Naive thymus-derived CD8-positive, alpha-beta T cell (primary cell): ENCODE measurements at regions not wholly inside any gene's neighbourhood (a gene's known extent, or its start where the extent isn't known, plus 50 kb on each side); places are given as distances from the start of the nearest gene placed in this dataset.
A peak's percentile ranks its signal among the peaks of the same experiment; 100 is the strongest.

Source experiments
- ATAC-seq, 2 donors: fragments of 150-1000 bp; cut with Tn5 transposase in 1 of 2; sonication (Bioruptor Pico), chemical (Tn5 transposase) in 1 of 2; 1 replicate in 1 of 2; 2 replicates in 1 of 2; pipeline ENCODE4 v1.10.0; 2021; ENCODE audit warnings: mild to moderate bottlenecking in 2 of 2, moderate library complexity in 2 of 2
- POLR2A ChIA-PET: fragments of 350-600 bp; sonication (Branson Sonifier 250); formaldehyde crosslinking; loops from one replicate; lab custom pipeline; 2021; ENCODE audit warnings: antibody characterized with exemption; lab: Charles Lee
- DNase-seq, 10 donors: peaks; one replicate each; pipeline versions ENCODE4 v3.0.0 to v3.0.0-alpha.2; 2020 to 2022
- H3K27ac Mint-ChIP-seq, 10 donors: one replicate each; pipeline ENCODE4 v1.8.0; 2020 to 2022; ENCODE audit warnings: mild to moderate bottlenecking in 10 of 10, mixed read lengths in 10 of 10, moderate library complexity in 4 of 10, inconsistent platforms in 1 of 10
- H3K27me3 Mint-ChIP-seq, 5 donors: one replicate each; pipeline ENCODE4 v1.8.0; 2021 to 2022; ENCODE audit warnings: mixed read lengths in 5 of 5
- H3K36me3 Mint-ChIP-seq, 3 donors: one replicate each; pipeline ENCODE4 v1.8.0; 2020 to 2022; ENCODE audit warnings: mixed read lengths in 3 of 3, mild to moderate bottlenecking in 2 of 3, inconsistent platforms in 1 of 3
- H3K4me1 Mint-ChIP-seq, 4 donors: one replicate each; pipeline ENCODE4 v1.8.0; 2021 to 2022; ENCODE audit warnings: mixed read lengths in 4 of 4
- H3K4me3 Mint-ChIP-seq, 10 donors: one replicate each; pipeline ENCODE4 v1.8.0; 2020 to 2022; ENCODE audit warnings: mild to moderate bottlenecking in 10 of 10, mixed read lengths in 10 of 10, moderate library complexity in 6 of 10, inconsistent platforms in 1 of 10
- H3K9me3 Mint-ChIP-seq, 9 donors: one replicate each; pipeline ENCODE4 v1.8.0; 2020 to 2022; ENCODE audit warnings: mixed read lengths in 9 of 9, mild to moderate bottlenecking in 3 of 9, inconsistent platforms in 1 of 9, moderate library complexity in 1 of 9

DNA sequence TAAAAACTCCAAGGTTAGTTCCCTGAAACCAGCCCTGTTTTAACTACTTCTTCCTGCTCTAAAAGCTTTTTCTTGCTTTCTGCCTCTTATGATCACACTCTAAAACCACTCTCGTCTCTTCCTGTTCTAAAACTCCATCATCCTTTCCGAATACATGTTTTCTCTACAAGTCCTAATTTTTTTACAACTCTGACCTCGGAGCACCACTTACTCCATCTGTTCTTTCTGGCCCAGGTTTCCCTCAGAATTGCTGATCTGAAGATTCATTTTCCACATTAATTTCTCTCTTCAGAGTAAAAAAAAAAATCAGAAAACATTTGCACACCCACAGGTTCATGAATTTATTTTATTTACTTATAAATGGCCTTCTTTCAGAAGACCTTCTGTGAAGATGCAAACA, 265.7 kb upstream of the CADM1 start:
- DNase-seq = no peak
- no peak for ATAC-seq
- H3K9me3 Mint-ChIP-seq = peaks cover 0 to 2% (median 0%) of the 10 kb centered on the region in 9 donors
- H3K36me3 Mint-ChIP-seq = no peaks in the 10 kb centered on the region
- no peak overlapping the region for H3K27ac Mint-ChIP-seq
- peaks cover 0 to 16% (median 2%) of the 10 kb centered on the region in 5 donors for H3K27me3 Mint-ChIP-seq
- POLR2A ChIA-PET = no interaction called here
- no peak overlapping the region for H3K4me3 Mint-ChIP-seq
- H3K4me1 Mint-ChIP-seq = no peaks in the 10 kb centered on the region

DNA sequence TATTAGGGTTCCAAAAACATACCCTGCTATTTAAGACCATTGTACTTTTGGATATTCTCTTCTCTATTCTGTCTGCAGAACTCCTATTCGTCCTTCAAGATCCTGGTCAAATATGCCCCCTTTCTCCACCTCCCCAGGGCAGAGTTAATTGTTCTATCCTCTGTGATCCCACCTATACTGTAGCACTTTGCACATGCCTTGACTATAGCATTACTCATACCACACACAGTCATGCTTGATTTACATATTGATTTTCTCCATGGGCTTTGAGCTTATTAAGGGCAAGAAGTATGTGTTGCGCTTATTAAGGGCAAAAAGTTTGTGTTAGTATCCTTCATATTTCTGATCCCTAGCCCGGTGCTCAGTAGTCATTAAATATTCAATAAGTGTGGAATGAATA, 263.7 kb upstream of the CADM1 start:
- POLR2A ChIA-PET = no interaction called here
- peaks cover 0 to 1% (median 0%) of the 10 kb centered on the region in 9 donors for H3K9me3 Mint-ChIP-seq
- no peaks in the 10 kb centered on the region for H3K4me1 Mint-ChIP-seq
- DNase-seq (no peak), ATAC-seq (no peak)
- H3K36me3 Mint-ChIP-seq = no peaks in the 10 kb centered on the region
- H3K4me3 Mint-ChIP-seq = no peak overlapping the region
- H3K27ac Mint-ChIP-seq = no peak overlapping the region
- H3K27me3 Mint-ChIP-seq = peaks cover 0 to 16% (median 4%) of the 10 kb centered on the region in 5 donors

DNA sequence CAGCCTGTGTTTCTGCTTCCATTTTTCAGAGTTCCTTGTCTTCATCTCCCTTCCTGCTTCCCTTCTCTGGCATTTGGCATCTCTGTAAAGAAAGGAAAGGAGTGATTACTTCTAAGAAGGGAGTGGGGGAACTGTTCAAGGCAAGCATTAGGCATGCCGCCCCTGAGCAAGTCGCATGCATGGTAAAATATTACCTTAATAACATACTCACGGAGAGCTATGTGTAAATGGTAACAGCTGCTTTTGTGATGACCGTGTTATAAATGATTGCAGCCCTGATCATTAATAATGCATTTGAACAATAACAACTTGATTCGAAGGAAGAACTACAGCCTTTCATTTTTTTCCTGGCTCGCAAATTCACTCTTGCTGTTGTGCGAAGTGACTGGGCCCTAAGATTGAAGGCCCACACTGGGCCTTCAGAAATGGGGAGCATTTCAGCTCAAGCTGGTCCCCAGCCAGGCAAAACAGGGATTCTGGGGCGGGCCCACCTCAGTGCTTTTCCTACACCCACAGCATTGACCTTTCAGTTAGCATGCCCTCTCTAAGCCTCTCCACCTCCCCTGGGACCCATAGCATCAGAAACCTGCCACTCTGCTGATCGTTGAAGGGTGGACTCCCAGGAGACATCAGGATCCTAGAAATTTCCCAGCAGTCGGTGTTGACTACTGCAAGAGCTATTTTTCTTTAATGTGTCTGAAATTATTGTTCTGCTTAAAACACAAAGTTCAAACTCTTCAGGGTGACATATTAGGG, 263.0 kb upstream of the CADM1 start:
- H3K4me3 Mint-ChIP-seq = no peak overlapping the region
- H3K36me3 Mint-ChIP-seq = no peaks in the 10 kb centered on the region
- no peaks in the 10 kb centered on the region for H3K4me1 Mint-ChIP-seq
- peaks cover 3 to 19% (median 4%) of the 10 kb centered on the region in 5 donors for H3K27me3 Mint-ChIP-seq
- H3K9me3 Mint-ChIP-seq = peaks cover 0 to 1% (median 0%) of the 10 kb centered on the region in 9 donors
- POLR2A ChIA-PET = no interaction called here
- no peak for DNase-seq
- no peak for ATAC-seq
- no peak overlapping the region for H3K27ac Mint-ChIP-seq

DNA sequence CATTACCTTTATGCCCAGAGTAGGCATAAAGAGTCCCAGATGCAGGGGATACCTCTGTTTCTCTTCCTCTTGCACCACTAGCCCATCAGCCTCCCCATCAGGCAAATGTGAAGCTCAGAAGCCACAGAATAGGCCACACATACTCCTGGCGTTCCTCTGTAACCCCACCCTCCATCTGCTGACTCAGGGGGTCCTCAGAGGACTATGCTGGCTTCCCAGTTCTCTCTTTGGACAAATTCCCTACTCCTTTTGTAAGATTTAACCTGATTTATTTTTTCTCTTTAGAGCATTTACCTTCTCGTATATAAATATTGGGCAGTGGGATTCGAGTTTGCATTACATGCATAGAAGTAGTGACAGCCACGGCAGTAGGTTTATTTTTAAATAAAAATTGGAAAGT, 262.3 kb upstream of the CADM1 start:
- peaks cover 0 to 5% (median 0%) of the 10 kb centered on the region in 3 donors for H3K36me3 Mint-ChIP-seq
- POLR2A ChIA-PET = no interaction called here
- ATAC-seq = no peak
- H3K9me3 Mint-ChIP-seq = peaks cover 0 to 3% (median 0%) of the 10 kb centered on the region in 9 donors
- peaks cover 8 to 22% (median 11%) of the 10 kb centered on the region in 5 donors for H3K27me3 Mint-ChIP-seq
- peaks cover 0 to 4% (median under 1%) of the 10 kb centered on the region in 4 donors for H3K4me1 Mint-ChIP-seq
- DNase-seq = no peak
- H3K4me3 Mint-ChIP-seq = no peak overlapping the region
- no peak overlapping the region for H3K27ac Mint-ChIP-seq

DNA sequence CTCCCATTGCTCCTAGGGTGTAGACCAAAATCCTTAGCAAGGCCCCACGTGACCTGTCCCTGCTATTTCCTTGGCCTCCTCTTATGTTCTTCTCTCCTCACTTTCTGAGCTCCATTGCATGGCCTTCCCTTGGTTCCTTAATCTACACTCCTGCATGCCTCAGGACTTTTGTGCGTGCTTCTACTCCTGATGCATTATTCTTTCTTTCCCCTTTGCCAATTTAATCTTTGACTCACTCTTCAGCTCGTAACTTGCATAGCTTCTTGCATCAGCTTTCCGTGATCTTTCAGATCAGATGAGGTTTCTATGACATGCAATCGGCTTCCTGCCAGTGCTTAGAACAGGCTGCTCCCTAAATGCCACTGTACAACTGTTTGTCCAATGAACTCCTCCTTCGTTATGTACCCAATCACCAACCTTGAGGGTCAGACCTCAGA, 261.6 kb upstream of the CADM1 start:
- H3K9me3 Mint-ChIP-seq = peaks cover 0 to 3% (median 0%) of the 10 kb centered on the region in 9 donors
- no peak overlapping the region for H3K4me3 Mint-ChIP-seq
- H3K4me1 Mint-ChIP-seq = peaks cover 0 to 4% (median under 1%) of the 10 kb centered on the region in 4 donors
- peaks cover 0 to 5% (median 0%) of the 10 kb centered on the region in 3 donors for H3K36me3 Mint-ChIP-seq
- H3K27ac Mint-ChIP-seq = no peak overlapping the region
- ATAC-seq = no peak
- peaks cover 6 to 19% (median 15%) of the 10 kb centered on the region in 5 donors for H3K27me3 Mint-ChIP-seq
- DNase-seq = no peak
- POLR2A ChIA-PET = no interaction called here

DNA sequence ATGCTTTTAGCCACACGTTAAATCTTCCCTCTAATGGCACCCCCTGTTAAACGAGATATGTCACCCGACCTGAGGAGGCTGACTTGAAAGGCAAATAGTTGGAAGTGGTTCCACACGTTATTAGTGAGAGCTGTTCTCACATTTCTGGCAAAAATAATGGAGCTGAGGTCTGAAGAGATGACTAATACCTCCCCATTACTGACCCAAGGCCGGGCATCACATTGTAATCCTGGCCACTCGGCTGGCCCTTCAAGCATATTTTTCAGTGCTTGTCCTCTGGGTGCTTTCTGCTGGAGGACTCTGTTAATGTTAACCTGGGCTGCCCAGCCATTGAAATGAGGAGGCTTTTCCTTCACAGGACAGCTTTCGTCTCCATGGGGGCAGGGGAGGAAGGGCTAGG, 260.0 kb upstream of the CADM1 start:
- Mint-ChIP-seq H3K4me3 (no peak overlapping the region), H3K9me3 (peaks cover 0 to 3% (median 0%) of the 10 kb centered on the region in 9 donors), H3K36me3 (peaks cover 0 to 6% (median 0%) of the 10 kb centered on the region in 3 donors), H3K27me3 (peaks cover 10 to 24% (median 17%) of the 10 kb centered on the region in 5 donors), H3K4me1 (peaks cover 0 to 5% (median 2%) of the 10 kb centered on the region in 4 donors), H3K27ac (no peak overlapping the region)
- DNase-seq = no peak
- POLR2A ChIA-PET = no interaction called here
- no peak for ATAC-seq

DNA sequence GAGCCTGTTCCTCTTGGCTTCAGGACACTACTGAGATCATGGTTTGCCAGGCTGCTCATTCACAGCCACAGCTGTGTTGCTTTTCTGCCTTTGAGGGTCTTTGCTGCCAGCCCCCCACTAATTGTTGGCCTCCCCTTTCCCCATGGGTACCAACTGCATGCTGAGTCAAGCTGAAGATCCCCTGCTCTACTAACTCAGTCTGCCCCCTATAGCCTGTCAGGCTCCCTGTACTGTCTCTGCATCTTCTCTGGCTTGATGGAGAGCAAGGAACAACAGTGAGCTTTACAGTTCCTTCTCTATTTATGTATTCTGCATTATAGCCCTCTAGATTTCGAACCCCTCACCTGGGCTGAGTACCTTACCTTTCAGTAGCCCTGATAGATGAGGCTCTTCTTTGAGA, 257.6 kb upstream of the CADM1 start:
- H3K4me3 Mint-ChIP-seq = peak overlapping the region in 1 of 10 donors; percentile 4
- POLR2A ChIA-PET = no interaction called here
- H3K36me3 Mint-ChIP-seq = peaks cover 0 to 11% (median 0%) of the 10 kb centered on the region in 3 donors
- H3K27me3 Mint-ChIP-seq = peaks cover 18 to 47% (median 32%) of the 10 kb centered on the region in 5 donors
- DNase-seq (no peak), ATAC-seq (no peak)
- peaks cover 0 to 9% (median 0%) of the 10 kb centered on the region in 9 donors for H3K9me3 Mint-ChIP-seq
- H3K27ac Mint-ChIP-seq = no peak overlapping the region
- H3K4me1 Mint-ChIP-seq = peaks cover 0 to 7% (median 2%) of the 10 kb centered on the region in 4 donors

DNA sequence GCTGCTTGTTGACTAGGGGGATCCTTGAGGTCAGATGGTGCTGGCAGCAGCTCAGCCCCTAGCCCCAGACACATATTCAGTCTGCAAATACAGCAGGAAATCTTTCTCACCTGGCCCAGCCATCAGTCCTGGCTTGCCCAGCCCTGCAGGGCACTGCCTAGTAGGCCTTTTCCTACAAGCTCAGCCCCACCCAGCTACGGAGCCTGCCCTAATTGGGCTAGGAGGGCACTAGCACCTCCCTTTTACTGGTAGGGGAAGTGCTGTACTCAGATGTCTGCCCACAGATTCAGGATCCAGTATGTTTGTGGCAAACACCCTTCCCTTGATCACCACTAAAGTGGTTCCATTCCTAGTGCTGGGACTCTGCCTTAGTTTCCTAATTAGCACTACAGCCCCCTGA, 257.1 kb upstream of the CADM1 start:
- no peak for DNase-seq
- H3K4me3 Mint-ChIP-seq = no peak overlapping the region
- H3K4me1 Mint-ChIP-seq = peaks cover 0 to 7% (median 2%) of the 10 kb centered on the region in 4 donors
- no peak overlapping the region for H3K27ac Mint-ChIP-seq
- H3K36me3 Mint-ChIP-seq = peaks cover 0 to 11% (median 0%) of the 10 kb centered on the region in 3 donors
- ATAC-seq = no peak
- peaks cover 20 to 52% (median 34%) of the 10 kb centered on the region in 5 donors for H3K27me3 Mint-ChIP-seq
- H3K9me3 Mint-ChIP-seq = peaks cover 0 to 9% (median 0%) of the 10 kb centered on the region in 9 donors
- POLR2A ChIA-PET = no interaction called here

DNA sequence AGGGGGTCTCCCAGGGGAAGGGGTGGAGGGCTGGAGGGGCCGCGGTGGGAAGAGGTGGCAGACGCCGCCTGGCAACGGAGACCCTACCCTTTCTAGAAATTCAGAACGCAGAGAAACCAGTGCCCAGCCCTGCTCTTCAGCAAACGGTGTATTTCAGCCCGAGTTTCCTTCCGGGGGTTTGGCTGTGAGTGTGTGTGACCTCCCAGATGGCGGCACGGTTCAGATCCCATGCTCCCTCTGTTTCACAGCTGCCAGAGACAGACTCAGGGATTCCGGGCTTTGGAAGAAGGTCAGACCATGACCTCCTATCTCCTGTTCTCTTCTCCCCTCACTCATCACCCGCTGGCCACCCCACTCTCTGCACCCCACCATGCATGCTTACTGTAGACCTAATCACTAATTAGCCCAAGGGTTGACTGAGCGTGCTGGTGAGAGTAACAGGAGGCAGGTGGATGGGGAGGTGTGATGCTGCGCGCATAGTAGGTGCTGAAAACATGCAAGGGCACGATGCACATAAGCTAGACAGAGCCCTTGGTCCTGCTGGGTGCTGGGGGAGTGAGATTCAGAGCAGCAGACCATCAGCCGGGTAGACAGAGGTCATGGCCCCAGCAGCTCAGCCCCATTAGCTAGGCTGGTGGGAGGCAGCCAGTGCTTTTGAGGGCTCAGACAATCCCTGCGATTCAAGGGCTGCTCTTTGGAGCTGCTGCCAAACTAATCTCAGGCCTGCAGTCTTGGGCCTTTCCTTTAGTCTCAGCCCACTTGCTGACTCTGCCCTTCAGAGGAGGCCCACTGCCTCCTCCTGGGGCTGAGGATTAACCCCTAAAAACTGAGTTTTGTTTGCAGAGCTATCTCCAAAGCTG, 256.5 kb upstream of the CADM1 start:
- ATAC-seq = no peak

DNA sequence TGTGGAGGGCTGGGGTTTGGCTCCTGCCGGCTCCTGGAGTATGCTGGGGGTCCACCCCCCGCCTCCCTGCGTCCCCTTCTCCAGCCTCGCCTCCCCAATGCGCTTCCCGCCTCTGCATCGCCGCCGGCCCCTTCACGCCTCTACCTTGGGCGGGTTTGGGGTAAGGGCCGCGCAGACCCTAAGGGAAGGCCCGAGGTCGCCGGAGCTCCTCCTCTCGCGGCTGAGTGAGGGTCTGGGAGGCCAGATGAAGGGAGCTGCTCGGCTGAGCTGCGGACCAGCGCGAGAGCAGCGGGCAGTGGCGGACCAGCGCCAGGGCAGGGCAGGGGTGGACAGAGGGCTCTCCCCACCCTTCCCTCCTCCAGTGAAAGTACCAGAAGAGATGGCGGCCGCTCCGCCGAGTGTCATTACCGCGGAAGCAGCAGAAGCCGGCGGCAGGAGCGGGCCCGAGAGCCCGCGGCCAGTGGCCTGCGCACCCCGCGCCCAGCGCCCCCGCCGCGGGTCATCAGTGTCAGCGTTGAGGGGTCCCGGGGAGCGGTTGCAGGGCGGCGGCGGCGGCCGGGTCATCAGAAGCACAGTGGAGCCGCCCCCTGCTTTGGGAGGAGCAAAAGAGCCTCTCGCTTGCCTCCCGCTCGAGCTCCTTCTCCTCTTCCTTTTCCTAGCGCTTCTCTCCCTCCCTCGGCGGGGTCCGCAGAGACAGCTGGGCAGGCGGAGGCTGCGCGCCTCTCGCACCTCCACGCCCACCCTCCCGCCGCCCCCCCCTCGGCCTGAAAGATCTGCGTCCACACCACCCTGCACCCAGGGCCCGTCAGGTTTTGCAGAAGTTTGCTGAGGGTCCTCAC, 255.6 kb upstream of the CADM1 start:
- ATAC-seq (no peak), DNase-seq (no peak)
- Mint-ChIP-seq H3K4me3 (peak overlapping the region in 2 of 10 donors; percentile 21 to 53), H3K27me3 (peaks cover 22 to 52% (median 37%) of the 10 kb centered on the region in 5 donors), H3K27ac (no peak overlapping the region), H3K4me1 (peaks cover 0 to 7% (median 2%) of the 10 kb centered on the region in 4 donors), H3K36me3 (peaks cover 0 to 11% (median 0%) of the 10 kb centered on the region in 3 donors), H3K9me3 (peaks cover 0 to 9% (median 0%) of the 10 kb centered on the region in 9 donors)
- POLR2A ChIA-PET = no interaction called here

More for the DNA sequence above, 256.5 kb upstream of the CADM1 start:
- Mint-ChIP-seq H3K4me3 (peak overlapping the region in 3 of 10 donors; percentile 30 to 50 (median 39)), H3K27ac (no peak overlapping the region), H3K9me3 (peaks cover 0 to 9% (median 0%) of the 10 kb centered on the region in 9 donors), H3K36me3 (peaks cover 0 to 11% (median 0%) of the 10 kb centered on the region in 3 donors), H3K27me3 (peaks cover 22 to 52% (median 35%) of the 10 kb centered on the region in 5 donors), H3K4me1 (peaks cover 0 to 7% (median 2%) of the 10 kb centered on the region in 4 donors)
- DNase-seq = no peak
- POLR2A ChIA-PET = no interaction called here

DNA sequence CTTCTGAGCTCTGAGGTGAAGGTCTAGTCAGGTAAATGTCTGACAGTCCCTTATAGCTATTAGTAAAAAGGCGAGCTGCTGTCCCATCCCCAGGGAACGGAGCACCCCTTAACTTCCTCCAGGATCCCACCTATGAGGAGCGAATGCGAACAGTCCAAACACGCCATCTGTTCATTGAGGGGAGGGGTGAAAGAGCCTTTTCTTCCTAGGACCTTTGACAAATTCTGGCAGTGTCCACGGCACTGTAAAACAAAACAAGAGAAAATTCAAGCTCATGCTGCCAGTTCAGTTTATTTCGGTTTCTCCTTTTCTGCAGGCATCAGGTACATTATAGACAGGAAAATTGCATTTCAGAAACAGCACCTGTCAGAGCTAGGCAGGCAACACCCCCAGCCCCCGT, 253.8 kb upstream of the CADM1 start:
- peak overlapping the region in 1 of 10 donors; percentile 1 for H3K4me3 Mint-ChIP-seq

More for the DNA sequence above, 253.8 kb upstream of the CADM1 start:
- no peak for ATAC-seq
- Mint-ChIP-seq H3K36me3 (peaks cover 0 to 11% (median 0%) of the 10 kb centered on the region in 3 donors), H3K27ac (no peak overlapping the region), H3K9me3 (peaks cover 0 to 9% (median 0%) of the 10 kb centered on the region in 9 donors), H3K4me1 (peaks cover 0 to 7% (median 2%) of the 10 kb centered on the region in 4 donors), H3K27me3 (peaks cover 21 to 55% (median 39%) of the 10 kb centered on the region in 5 donors)
- no peak for DNase-seq
- POLR2A ChIA-PET = no interaction called here
